Colonic mucosa (tissue), 4 donors: ENCODE measurements at regions not wholly inside any gene's neighbourhood (a gene's known extent, or its start where the extent isn't known, plus 50 kb on each side); places are given as distances from the start of the nearest gene placed in this dataset.
"Not testable (repeated sequence)": the region's sequence is repeated elsewhere in the genome, so short reads cannot be mapped to it uniquely, and the experiment has no call there.

Source experiments
- DNase-seq: peaks from one replicate; pipeline ENCODE4 v3.0.0-alpha.2; 2020
- H3K27ac ChIP-seq: fragments of 200-600 bp; one replicate; pipeline ENCODE4 v1.8.0; 2021
- H3K27me3 ChIP-seq: fragments of 200-600 bp; one replicate; pipeline ENCODE4 v1.8.0; 2021
- H3K36me3 ChIP-seq: fragments of 200-600 bp; one replicate; pipeline ENCODE4 v1.8.0; 2021
- H3K4me1 ChIP-seq: fragments of 200-600 bp; one replicate; pipeline ENCODE4 v1.8.0; 2021; ENCODE audit warnings: mild to moderate bottlenecking
- H3K4me3 ChIP-seq: fragments of 200-600 bp; one replicate; pipeline ENCODE4 v1.8.0; 2021
- H3K9ac ChIP-seq, 2 donors: one replicate each; pipeline ENCODE4 v1.7.0; 2013; ENCODE audit warnings: control low read depth in 2 of 2, low read depth in 2 of 2, low read length in 2 of 2
- H3K9me3 ChIP-seq: fragments of 200-600 bp; one replicate; pipeline ENCODE4 v1.8.0; 2021
- CTCF ChIP-seq: fragments of 200-600 bp; IDR thresholded peaks from one replicate; pipeline ENCODE4 v1.8.0; 2022; ENCODE audit warnings: antibody characterized with exemption, mild to moderate bottlenecking
- intact Hi-C: fragments of 100-400 bp; cut with DNase I; formaldehyde crosslinking; loops from one replicate; pipeline ENCODE4 v1.14.1; 2022
- donor health status: healthy.
- donor health status: DM: no; HTN: no; CAD: no.
- donor health status: DM: no; HTN: no; CAD: no.

DNA sequence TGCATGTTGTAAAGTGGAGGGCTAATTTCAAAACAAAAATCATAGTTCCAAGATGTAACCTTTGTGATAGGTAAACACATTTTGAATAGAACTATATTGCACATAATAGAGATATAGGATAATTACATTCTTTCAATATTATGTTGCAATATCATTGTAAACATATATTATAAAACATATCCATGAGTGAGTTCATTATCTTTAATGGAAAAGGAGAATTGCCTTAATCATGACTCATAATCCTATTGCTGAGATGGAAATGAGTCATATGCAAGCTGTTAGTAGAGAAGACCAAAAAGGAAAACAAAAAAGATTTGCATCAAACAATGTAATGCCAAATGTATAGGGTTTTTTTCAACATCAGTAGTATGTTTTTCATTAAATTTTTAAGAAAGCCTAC lies 73.7 kb upstream of the WDR44 start:
- H3K9ac ChIP-seq: no peak overlapping the region
- intact Hi-C loops: no loop called here
- H3K27me3 ChIP-seq: no peaks in the 10 kb centered on the region
- no peaks in the 10 kb centered on the region for H3K36me3 ChIP-seq
- H3K27ac ChIP-seq: no peak overlapping the region
- H3K4me1 ChIP-seq: no peaks in the 10 kb centered on the region
- TF ChIP-seq CTCF: no peak
- no peak for DNase-seq
- H3K4me3 ChIP-seq: no peak overlapping the region
- H3K9me3 ChIP-seq: no peaks in the 10 kb centered on the region

GRCh38 chrX:118286066-118286762 lies 59.7 kb upstream of the WDR44 start:
- no peak overlapping the region for H3K4me3 ChIP-seq
- intact Hi-C loops: no loop called here
- no peak for TF ChIP-seq CTCF
- H3K27ac ChIP-seq: no peak overlapping the region
- H3K36me3 ChIP-seq: no peaks in the 10 kb centered on the region
- H3K9ac ChIP-seq: no peak overlapping the region
- no peak for DNase-seq
- no peaks in the 10 kb centered on the region for H3K4me1 ChIP-seq
- H3K9me3 ChIP-seq: no peaks in the 10 kb centered on the region
- H3K27me3 ChIP-seq: no peaks in the 10 kb centered on the region

GRCh38 chrX:118295818-118296217 lies 50.1 kb upstream of the WDR44 start:
- H3K27me3 ChIP-seq, H3K4me3 ChIP-seq, DNase-seq, H3K27ac ChIP-seq, intact Hi-C loops, H3K9ac ChIP-seq, H3K9me3 ChIP-seq, H3K4me1 ChIP-seq, H3K36me3 ChIP-seq: not testable (repeated sequence)
